SU-DHL-6 (cell line): ENCODE measurements at regions not wholly inside any gene's neighbourhood (a gene's known extent, or its start where the extent isn't known, plus 50 kb on each side); places are given as distances from the start of the nearest gene placed in this dataset.
"Not testable (repeated sequence)": the region's sequence is repeated elsewhere in the genome, so short reads cannot be mapped to it uniquely, and the experiment has no call there.

ENCODE experiments used
- H2AFZ ChIP-seq: fragments of 200-600 bp; sonication (generic); 2 replicates; pipeline ENCODE4 v1.6.1; 2014; ENCODE audit warnings: low read depth, mild to moderate bottlenecking, moderate library complexity, mixed read lengths, antibody characterized with exemption, low read length; ENCODE audit not compliant: severe bottlenecking
- H3F3A ChIP-seq: fragments of 200-600 bp; shearing (Covaris generic); 2 replicates; pipeline ENCODE4 v1.6.0; 2016; ENCODE audit warnings: antibody characterized with exemption, mild to moderate bottlenecking; ENCODE audit not compliant: insufficient read depth
- H3K27ac ChIP-seq: fragments of 200-600 bp; sonication (generic); 2 replicates; pipeline ENCODE4 v1.5.1; 2016; ENCODE audit warnings: low read depth, mild to moderate bottlenecking, low read length, moderate library complexity, mixed read lengths
- H3K27me3 ChIP-seq: fragments of 200-600 bp; sonication (generic), shearing (Covaris generic); 2 replicates; pipeline ENCODE4 v1.6.0; 2014; ENCODE audit warnings: mild to moderate bottlenecking, low read length
- H3K36me3 ChIP-seq: fragments of 200-600 bp; sonication (generic); 2 replicates; pipeline ENCODE4 v1.6.1; 2014; ENCODE audit warnings: mild to moderate bottlenecking, low read length, mixed read lengths
- H3K4me2 ChIP-seq: fragments of 300-600, 200-600 bp; shearing (Covaris generic), sonication (generic); 2 replicates; pipeline ENCODE4 v1.6.0; 2014; ENCODE audit warnings: low read length, low read depth, mild to moderate bottlenecking; ENCODE audit not compliant: poor library complexity, severe bottlenecking
- H3K4me3 ChIP-seq: fragments of 200-600 bp; sonication (generic); 2 replicates; pipeline ENCODE4 v1.5.1; 2014; ENCODE audit warnings: antibody characterized with exemption, low read length, mild to moderate bottlenecking, mixed read lengths; ENCODE audit not compliant: insufficient read depth, poor library complexity, severe bottlenecking
- H3K79me2 ChIP-seq: fragments of 200-600 bp; sonication (generic); 2 replicates; pipeline ENCODE4 v1.6.1; 2014; ENCODE audit warnings: mild to moderate bottlenecking, low read length, moderate library complexity; ENCODE audit not compliant: insufficient read depth
- H3K9ac ChIP-seq: fragments of 200-600 bp; sonication (generic); 2 replicates; pipeline ENCODE4 v1.7.0; 2014; ENCODE audit warnings: mild to moderate bottlenecking, low read length
- H3K9me2 ChIP-seq: fragments of 200-600 bp; sonication (generic); replicated peaks from 2 replicates; pipeline ENCODE4 v1.6.1; 2014; ENCODE audit warnings: low read length; ENCODE audit not compliant: insufficient read depth
- H3K9me3 ChIP-seq: fragments of 200-600 bp; sonication (generic); 2 replicates; pipeline ENCODE4 v1.6.1; 2014; ENCODE audit warnings: low read length, mixed read lengths; ENCODE audit not compliant: insufficient read depth
- H4K20me1 ChIP-seq: fragments of 200-600 bp; sonication (generic); 2 replicates; pipeline ENCODE4 v1.6.1; 2014; ENCODE audit warnings: low read depth, mild to moderate bottlenecking, antibody characterized with exemption, low read length, moderate library complexity, mixed read lengths
- EZH2phosphoT487 ChIP-seq: fragments of 200-600 bp; sonication (generic), shearing (Covaris generic); conservative IDR thresholded peaks from 2 replicates; pipeline ENCODE4 v1.6.1; 2018; ENCODE audit warnings: mild to moderate bottlenecking, antibody characterized with exemption, low read length, moderate library complexity, mixed read lengths
- TF ChIP-seq, protein P1 (sequence below): fragments of 200-600 bp; sonication (generic); IDR thresholded peaks from one replicate; pipeline ENCODE4 v1.5.1; 2017; ENCODE audit warnings: antibody characterized with exemption, mild to moderate bottlenecking, low read length, moderate library complexity; ENCODE audit not compliant: insufficient read depth, poor library complexity, severe bottlenecking

DNA sequence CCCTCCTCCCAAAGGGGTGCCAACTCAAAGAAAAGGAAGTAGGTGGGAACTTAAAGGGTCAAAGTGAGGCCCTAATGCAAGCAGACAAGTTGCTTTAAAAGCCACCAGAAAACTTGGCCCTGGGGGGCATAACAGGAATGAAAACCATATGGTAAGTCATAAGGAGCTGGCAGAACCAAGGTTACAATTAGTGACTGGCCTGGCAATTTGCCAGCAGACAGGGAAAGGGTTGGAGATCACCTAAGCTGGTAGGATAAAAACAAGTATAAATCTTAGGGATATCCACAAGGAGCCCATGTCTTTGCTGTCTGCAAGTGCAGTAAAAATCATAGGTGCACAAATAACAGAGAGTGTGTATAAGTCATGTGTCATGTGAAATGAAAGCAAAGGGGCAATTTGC is 256.7 kb upstream of the LRRTM4 start:
- H3K4me3 ChIP-seq: no peak overlapping the region
- H3K9me3 ChIP-seq: no peaks in the 10 kb centered on the region; the same call in 1 of the 2 replicates
- no peaks in the 10 kb centered on the region for H3K9me2 ChIP-seq
- H3K36me3 ChIP-seq: no peaks in the 10 kb centered on the region
- H3K79me2 ChIP-seq: no peaks in the 10 kb centered on the region
- no peak overlapping the region for H3K9ac ChIP-seq
- H3K4me2 ChIP-seq: no peak overlapping the region
- H2AFZ ChIP-seq: no peak overlapping the region
- TF ChIP-seq, protein P1, sequence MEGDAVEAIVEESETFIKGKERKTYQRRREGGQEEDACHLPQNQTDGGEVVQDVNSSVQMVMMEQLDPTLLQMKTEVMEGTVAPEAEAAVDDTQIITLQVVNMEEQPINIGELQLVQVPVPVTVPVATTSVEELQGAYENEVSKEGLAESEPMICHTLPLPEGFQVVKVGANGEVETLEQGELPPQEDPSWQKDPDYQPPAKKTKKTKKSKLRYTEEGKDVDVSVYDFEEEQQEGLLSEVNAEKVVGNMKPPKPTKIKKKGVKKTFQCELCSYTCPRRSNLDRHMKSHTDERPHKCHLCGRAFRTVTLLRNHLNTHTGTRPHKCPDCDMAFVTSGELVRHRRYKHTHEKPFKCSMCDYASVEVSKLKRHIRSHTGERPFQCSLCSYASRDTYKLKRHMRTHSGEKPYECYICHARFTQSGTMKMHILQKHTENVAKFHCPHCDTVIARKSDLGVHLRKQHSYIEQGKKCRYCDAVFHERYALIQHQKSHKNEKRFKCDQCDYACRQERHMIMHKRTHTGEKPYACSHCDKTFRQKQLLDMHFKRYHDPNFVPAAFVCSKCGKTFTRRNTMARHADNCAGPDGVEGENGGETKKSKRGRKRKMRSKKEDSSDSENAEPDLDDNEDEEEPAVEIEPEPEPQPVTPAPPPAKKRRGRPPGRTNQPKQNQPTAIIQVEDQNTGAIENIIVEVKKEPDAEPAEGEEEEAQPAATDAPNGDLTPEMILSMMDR: no peak
- TF ChIP-seq EZH2phosphoT487: no peak
- no peak overlapping the region for H3K27ac ChIP-seq
- no peaks in the 10 kb centered on the region for H3K27me3 ChIP-seq
- no peaks in the 10 kb centered on the region for H3F3A ChIP-seq
- no peaks in the 10 kb centered on the region for H4K20me1 ChIP-seq

GRCh38 chr2:77793500-77793899 is 271.3 kb upstream of the LRRTM4 start:
- H3K27ac ChIP-seq, H3K4me2 ChIP-seq, H3K27me3 ChIP-seq, H3K9ac ChIP-seq, H3K79me2 ChIP-seq, H3K9me3 ChIP-seq, H2AFZ ChIP-seq, H3K9me2 ChIP-seq, H4K20me1 ChIP-seq, H3F3A ChIP-seq, H3K4me3 ChIP-seq, H3K36me3 ChIP-seq: not testable (repeated sequence)

- H3K9me2 ChIP-seq: no peaks in the 10 kb centered on the region
- H3K79me2 ChIP-seq: no peaks in the 10 kb centered on the region
- no peaks in the 10 kb centered on the region for H4K20me1 ChIP-seq
- H3K27ac ChIP-seq: no peak overlapping the region
- no peaks in the 10 kb centered on the region for H3K27me3 ChIP-seq
- no peak for TF ChIP-seq EZH2phosphoT487
- H2AFZ ChIP-seq: no peak overlapping the region
- H3F3A ChIP-seq: no peaks in the 10 kb centered on the region
- no peaks in the 10 kb centered on the region for H3K9me3 ChIP-seq
- no peak overlapping the region for H3K9ac ChIP-seq
- no peak overlapping the region for H3K4me2 ChIP-seq
- no peaks in the 10 kb centered on the region for H3K36me3 ChIP-seq
- H3K4me3 ChIP-seq: no peak overlapping the region
Measured at GRCh38 chr2:77796397-77796796, 274.2 kb upstream of the LRRTM4 start.

- no peak overlapping the region for H3K9ac ChIP-seq
- H3K9me2 ChIP-seq: no peaks in the 10 kb centered on the region
- H3K9me3 ChIP-seq: no peaks in the 10 kb centered on the region
- H3K27ac ChIP-seq: no peak overlapping the region
- no peak overlapping the region for H3K4me3 ChIP-seq
- H3K36me3 ChIP-seq: no peaks in the 10 kb centered on the region
- no peak overlapping the region for H2AFZ ChIP-seq
- no peaks in the 10 kb centered on the region for H3K79me2 ChIP-seq
- TF ChIP-seq, protein P1: no peak
- no peak for TF ChIP-seq EZH2phosphoT487
- H4K20me1 ChIP-seq: no peaks in the 10 kb centered on the region
- H3K27me3 ChIP-seq: no peaks in the 10 kb centered on the region
- H3K4me2 ChIP-seq: no peak overlapping the region
- no peaks in the 10 kb centered on the region for H3F3A ChIP-seq
Measured at GRCh38 chr2:77797088-77797487, 274.9 kb upstream of the LRRTM4 start.
